A673 (cell line): ENCODE measurements at regions not wholly inside any gene's neighbourhood (a gene's known extent, or its start where the extent isn't known, plus 50 kb on each side); places are given as distances from the start of the nearest gene placed in this dataset.

Source experiments
- BruUV-seq: library from RNA; stranded (reverse); fragments of 400-500 nt; replicated peaks from 2 replicates; lab custom pipeline; 2021; lab: Mats Ljungman, UMichigan
- CTCF ChIA-PET: fragments of 300-600 bp; sonication (Branson Sonifier 250); formaldehyde crosslinking; loops from one replicate; lab custom pipeline; 2022; ENCODE audit warnings: antibody characterized with exemption; lab: Charles Lee
- POLR2A ChIA-PET: fragments of 300-600 bp; sonication (Branson Sonifier 250); formaldehyde crosslinking; loops from one replicate; lab custom pipeline; 2022; ENCODE audit warnings: antibody characterized with exemption; ENCODE audit not compliant: low non-redundant PET; lab: Charles Lee
- DNase-seq: peaks from one replicate; pipeline ENCODE4 v3.0.0-alpha.2; 2015; ENCODE audit warnings: low spot score
- H3K27ac ChIP-seq: fragments of 200-600 bp; sonication (generic); 2 replicates; pipeline ENCODE4 v1.5.1; 2016; ENCODE audit warnings: mixed run types, low read depth, mild to moderate bottlenecking, mixed read lengths, antibody characterized with exemption, low read length; ENCODE audit not compliant: poor library complexity, severe bottlenecking
- H3K27me3 ChIP-seq: fragments of 200-600 bp; sonication (generic); replicated peaks from 2 replicates; pipeline ENCODE4 v1.6.1; 2017; ENCODE audit warnings: mixed run types, low read depth, mild to moderate bottlenecking, mixed read lengths, antibody characterized with exemption, low read length; ENCODE audit not compliant: insufficient read depth, poor library complexity
- H3K36me3 ChIP-seq: fragments of 200-600 bp; sonication (generic); 2 replicates; pipeline ENCODE4 v1.6.1; 2016; ENCODE audit warnings: mixed run types, mild to moderate bottlenecking, mixed read lengths, antibody characterized with exemption, low read length; ENCODE audit not compliant: insufficient read depth, poor library complexity, severe bottlenecking
- H3K4me1 ChIP-seq: fragments of 200-600 bp; sonication (generic); 2 replicates; pipeline ENCODE4 v1.6.1; 2017; ENCODE audit warnings: mixed run types, mild to moderate bottlenecking, mixed read lengths, antibody characterized with exemption, low read length; ENCODE audit not compliant: insufficient read depth, poor library complexity, severe bottlenecking
- H3K4me3 ChIP-seq: fragments of 200-600 bp; sonication (generic); 2 replicates; pipeline ENCODE4 v1.5.1; 2016; ENCODE audit warnings: low read depth, mixed run types, mild to moderate bottlenecking, mixed read lengths, low read length; ENCODE audit not compliant: poor library complexity, severe bottlenecking
- H3K9me3 ChIP-seq: fragments of 200-600 bp; sonication (generic); 2 replicates; pipeline ENCODE4 v1.6.1; 2016; ENCODE audit warnings: mixed run types, low read depth, mild to moderate bottlenecking, mixed read lengths, antibody characterized with exemption, low read length; ENCODE audit not compliant: poor library complexity, severe bottlenecking
- EZH2 ChIP-seq: fragments of 200-600 bp; sonication (generic); IDR thresholded peaks from 2 replicates; pipeline ENCODE4 v1.6.1; 2017; ENCODE audit warnings: borderline replicate concordance, low read depth, mild to moderate bottlenecking, mixed read lengths, antibody characterized with exemption, low read length; ENCODE audit not compliant: poor library complexity, severe bottlenecking
- intact Hi-C: fragments of 100-400 bp; cut with micrococcal nuclease; formaldehyde crosslinking; loops from one replicate; pipeline ENCODE4 v1.10.0; 2022; ENCODE audit not compliant: unreplicated experiment
- TF ChIP-seq, protein P1 (sequence below): fragments of 300-800, 200-600 bp; sonication (generic); conservative IDR thresholded peaks from 2 replicates; pipeline ENCODE4 v1.5.1; 2017; ENCODE audit warnings: low read depth, mild to moderate bottlenecking, antibody characterized with exemption, low read length, moderate library complexity, mixed read lengths

DNA sequence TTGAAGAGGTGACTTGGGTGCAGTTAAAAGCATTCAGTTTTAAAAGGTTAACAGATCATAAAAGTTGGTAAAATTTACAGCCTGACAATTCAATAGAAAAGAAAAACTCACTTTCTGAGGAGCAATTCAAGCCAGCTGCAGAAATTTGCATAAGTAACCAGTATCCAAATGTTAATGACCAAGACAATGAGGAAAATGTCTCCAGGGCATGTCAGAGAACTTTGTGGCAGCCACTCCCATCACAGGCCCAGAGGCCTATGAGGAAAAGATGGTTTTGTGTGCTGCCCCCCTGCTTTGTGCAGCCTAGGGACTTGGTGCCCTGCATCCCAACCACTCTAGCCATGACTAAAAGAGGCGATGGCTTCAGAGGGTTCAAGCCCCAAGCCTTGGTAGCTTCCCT, 1406.5 kb upstream of the ACO1 start:
- CTCF ChIA-PET = no interaction called here
- BruUV-seq = no TSS peak
- Histone ChIP-seq H3K9me3 (no peaks in the 10 kb centered on the region), H3K4me1 (no peaks in the 10 kb centered on the region), H3K27me3 (no peaks in the 10 kb centered on the region), H3K4me3 (no peak overlapping the region), H3K27ac (no peak overlapping the region), H3K36me3 (no peaks in the 10 kb centered on the region)
- no peak for DNase-seq
- POLR2A ChIA-PET = no interaction called here
- TF ChIP-seq, protein P1, sequence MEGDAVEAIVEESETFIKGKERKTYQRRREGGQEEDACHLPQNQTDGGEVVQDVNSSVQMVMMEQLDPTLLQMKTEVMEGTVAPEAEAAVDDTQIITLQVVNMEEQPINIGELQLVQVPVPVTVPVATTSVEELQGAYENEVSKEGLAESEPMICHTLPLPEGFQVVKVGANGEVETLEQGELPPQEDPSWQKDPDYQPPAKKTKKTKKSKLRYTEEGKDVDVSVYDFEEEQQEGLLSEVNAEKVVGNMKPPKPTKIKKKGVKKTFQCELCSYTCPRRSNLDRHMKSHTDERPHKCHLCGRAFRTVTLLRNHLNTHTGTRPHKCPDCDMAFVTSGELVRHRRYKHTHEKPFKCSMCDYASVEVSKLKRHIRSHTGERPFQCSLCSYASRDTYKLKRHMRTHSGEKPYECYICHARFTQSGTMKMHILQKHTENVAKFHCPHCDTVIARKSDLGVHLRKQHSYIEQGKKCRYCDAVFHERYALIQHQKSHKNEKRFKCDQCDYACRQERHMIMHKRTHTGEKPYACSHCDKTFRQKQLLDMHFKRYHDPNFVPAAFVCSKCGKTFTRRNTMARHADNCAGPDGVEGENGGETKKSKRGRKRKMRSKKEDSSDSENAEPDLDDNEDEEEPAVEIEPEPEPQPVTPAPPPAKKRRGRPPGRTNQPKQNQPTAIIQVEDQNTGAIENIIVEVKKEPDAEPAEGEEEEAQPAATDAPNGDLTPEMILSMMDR = no peak
- intact Hi-C loops = no loop called here

GRCh38 chr9:30982301-30982700, 1402.1 kb upstream of the ACO1 start:
- intact Hi-C loops = no loop called here
- Histone ChIP-seq H3K4me1 (no peaks in the 10 kb centered on the region), H3K4me3 (no peak overlapping the region), H3K27ac (no peak overlapping the region), H3K27me3 (no peaks in the 10 kb centered on the region), H3K36me3 (no peaks in the 10 kb centered on the region), H3K9me3 (no peaks in the 10 kb centered on the region)
- CTCF ChIA-PET = no interaction called here
- DNase-seq = no peak
- TF ChIP-seq EZH2 = no peak
- TF ChIP-seq, protein P1 = no peak
- POLR2A ChIA-PET = no interaction called here
- no TSS peak for BruUV-seq

GRCh38 chr9:30995956-30996738, 1388.3 kb upstream of the ACO1 start:
- intact Hi-C loops = no loop called here
- H3K27me3 ChIP-seq = no peaks in the 10 kb centered on the region
- H3K4me3 ChIP-seq = no peak overlapping the region
- no peak for DNase-seq
- no TSS peak for BruUV-seq
- no peaks in the 10 kb centered on the region for H3K4me1 ChIP-seq
- ChIA-PET CTCF (no interaction called here), POLR2A (interaction anchor here (0.6 kb wide), 1 partner anchor 107 kb away, joined by 3 read pairs; no protein-coding TSS in a partner anchor)
- no peak overlapping the region for H3K27ac ChIP-seq
- H3K36me3 ChIP-seq = no peaks in the 10 kb centered on the region
- no peak for TF ChIP-seq EZH2
- TF ChIP-seq, protein P1 = no peak
- H3K9me3 ChIP-seq = no peaks in the 10 kb centered on the region
